ENCODE measurements at regions not wholly inside any gene's neighbourhood (a gene's known extent, or its start where the extent isn't known, plus 50 kb on each side); places are given as distances from the start of the nearest gene placed in this dataset.
A peak's percentile ranks its signal among the peaks of the same experiment; 100 is the strongest.

- CTCF ChIA-PET (ENCODE audit: low intra/inter-chr PET ratio, low total read pairs), result no interaction called here
- Histone ChIP-seq H3K27ac (ENCODE audit: extremely low read length, insufficient read depth, low read length) (no peak overlapping the region), H3K36me3 (replicated peaks in 1 of 2; ENCODE audit: control insufficient read depth in 1 of 2, insufficient read depth in 2 of 2, low read length in 2 of 2) (no peaks in the 10 kb centered on the region), H3K27me3 (ENCODE audit: control insufficient read depth in 1 of 2, insufficient read depth in 2 of 2, low read length in 2 of 2) (no peaks in the 10 kb centered on the region), H3K9ac (ENCODE audit: insufficient read depth, low read depth, low read length) (no peak overlapping the region), H3K4me3 (replicated peaks in 1 of 3; ENCODE audit: insufficient read depth in 1 of 3, low read depth in 2 of 3, low read length in 3 of 3) (no peak overlapping the region), H3K4me1 (ENCODE audit: insufficient read depth, low read length) (peaks cover 22% of the 10 kb centered on the region), H3K9me3 (ENCODE audit: low read length) (no peaks in the 10 kb centered on the region), H3K79me2 (ENCODE audit: insufficient read depth, low read length) (no peaks in the 10 kb centered on the region), H2AFZ (ENCODE audit: low read length) (no peak overlapping the region), H4K20me1 (ENCODE audit: insufficient read depth, low read length) (no peaks in the 10 kb centered on the region), H3K4me2 (ENCODE audit: low read depth, low read length) (no peak overlapping the region)
- intact Hi-C loops (cut with micrococcal nuclease; ENCODE audit: unreplicated experiment) (no loop called here), in situ Hi-C loops (cut with HindIII; ENCODE audit: extremely low pct_ligation_motif_present, low pct_unique_long_range_greater_than_20kb) (no loop called here)
- TF ChIP-seq ZNF747 (CRISPR knock-in tag; IDR thresholded peaks at IDR 0.05; ENCODE audit: borderline replicate concordance) (no peak), ZNF737 (CRISPR knock-in tag; IDR thresholded peaks at IDR 0.05; ENCODE audit: borderline replicate concordance) (no peak)
- no peak for ATAC-seq
- DNase-seq (ENCODE audit: low spot score), result no peak
- no peak for FAIRE-seq
- BruUV-seq (replicated peaks), result no TSS peak
- POLR2A ChIA-PET, result no interaction called here
- 90% methylated on average over 6 of the region's 6 CpGs for WGBS (ENCODE audit: low lambda C conversion rate)
Measured at GRCh38 chr4:56222514-56222913, 164.8 kb downstream of the AASDH start.

GRCh38 chr4:56220261-56220660 is 167.0 kb downstream of the AASDH start:
- Histone ChIP-seq H3K9me3 (ENCODE audit: low read length) (no peaks in the 10 kb centered on the region), H3K4me2 (ENCODE audit: low read depth, low read length) (no peak overlapping the region), H2AFZ (ENCODE audit: low read length) (no peak overlapping the region), H3K27ac (ENCODE audit: extremely low read length, insufficient read depth, low read length) (peak overlapping the region; percentile 9), H3K4me1 (ENCODE audit: insufficient read depth, low read length) (peaks cover 45% of the 10 kb centered on the region), H4K20me1 (ENCODE audit: insufficient read depth, low read length) (no peaks in the 10 kb centered on the region), H3K36me3 (replicated peaks in 1 of 2; ENCODE audit: control insufficient read depth in 1 of 2, insufficient read depth in 2 of 2, low read length in 2 of 2) (no peaks in the 10 kb centered on the region), H3K27me3 (ENCODE audit: control insufficient read depth in 1 of 2, insufficient read depth in 2 of 2, low read length in 2 of 2) (no peaks in the 10 kb centered on the region), H3K79me2 (ENCODE audit: insufficient read depth, low read length) (no peaks in the 10 kb centered on the region), H3K4me3 (replicated peaks in 1 of 3; ENCODE audit: insufficient read depth in 1 of 3, low read depth in 2 of 3, low read length in 3 of 3) (no peak overlapping the region), H3K9ac (ENCODE audit: insufficient read depth, low read depth, low read length) (no peak overlapping the region)
- intact Hi-C loops (cut with micrococcal nuclease; ENCODE audit: unreplicated experiment) (no loop called here), in situ Hi-C loops (cut with HindIII; ENCODE audit: extremely low pct_ligation_motif_present, low pct_unique_long_range_greater_than_20kb) (no loop called here)
- ChIA-PET CTCF (ENCODE audit: low intra/inter-chr PET ratio, low total read pairs) (no interaction called here), POLR2A (no interaction called here)
- no peak for ATAC-seq
- no peak for FAIRE-seq
- BruUV-seq (replicated peaks), result no TSS peak
- WGBS (ENCODE audit: low lambda C conversion rate), result 91% methylated on average over 3 of the region's 3 CpGs
- no peak for DNase-seq (ENCODE audit: low spot score)
- no peak for TF ChIP-seq ZNF121 (CRISPR knock-in tag; IDR thresholded peaks at IDR 0.05)
- TF ChIP-seq ZNF264 (CRISPR knock-in tag; IDR thresholded peaks at IDR 0.05), result no peak
- no peak for TF ChIP-seq BRCA1 (CRISPR knock-in tag; IDR thresholded peaks at IDR 0.05)
- no peak for TF ChIP-seq ZNF766 (CRISPR knock-in tag; IDR thresholded peaks at IDR 0.05; ENCODE audit: borderline replicate concordance)
- TF ChIP-seq ZNF143 (CRISPR knock-in tag; IDR thresholded peaks at IDR 0.05), result no peak
- TF ChIP-seq POGK (CRISPR knock-in tag; conservative IDR thresholded peaks at IDR 0.05), result no peak
- TF ChIP-seq GATAD1 (CRISPR knock-in tag; IDR thresholded peaks at IDR 0.05), result no peak
- no peak for TF ChIP-seq ZNF670 (CRISPR knock-in tag; IDR thresholded peaks at IDR 0.05; ENCODE audit: borderline replicate concordance)
- no peak for TF ChIP-seq MLLT10 (CRISPR knock-in tag; IDR thresholded peaks at IDR 0.05)
- no peak for TF ChIP-seq ZBTB2 (CRISPR knock-in tag; IDR thresholded peaks at IDR 0.05; ENCODE audit: low read depth)
- no peak for TF ChIP-seq ZNF281 (CRISPR knock-in tag; IDR thresholded peaks at IDR 0.05; ENCODE audit: borderline replicate concordance)
- no peak for TF ChIP-seq ZNF740 (CRISPR knock-in tag; IDR thresholded peaks at IDR 0.05)

Measured in HepG2 (cell line).